ENCODE measurements at regions not wholly inside any gene's neighbourhood (a gene's known extent, or its start where the extent isn't known, plus 50 kb on each side); places are given as distances from the start of the nearest gene placed in this dataset.
"Not testable (repeated sequence)": the region's sequence is repeated elsewhere in the genome, so short reads cannot be mapped to it uniquely, and the experiment has no call there.

DNA sequence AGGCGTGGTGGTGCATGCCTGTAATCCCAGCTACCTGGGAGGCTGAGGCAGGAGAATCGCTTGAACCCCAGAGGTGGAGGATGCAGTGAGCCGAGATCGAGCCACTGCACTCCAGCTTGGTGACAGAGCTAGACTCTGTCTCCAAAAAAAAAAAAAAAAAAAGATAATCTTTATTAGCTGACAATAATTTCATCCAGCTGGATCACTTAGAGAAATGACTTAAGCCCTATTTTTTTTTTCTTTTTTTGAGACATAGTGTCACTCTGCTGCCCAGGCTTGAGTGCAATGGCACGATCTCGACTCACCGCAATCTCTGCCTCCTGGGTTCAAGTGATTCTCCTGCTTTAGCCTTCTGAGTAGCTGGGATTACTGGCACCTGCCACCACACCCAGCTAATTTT, 51.6 kb upstream of the MAP4K4 start:
- H3K36me3 Mint-ChIP-seq (ENCODE audit: insufficient read depth); H3K27me3 Mint-ChIP-seq; DNase-seq (ENCODE audit: low spot score, unreplicated experiment); H3K27ac Mint-ChIP-seq; H3K9me3 Mint-ChIP-seq (ENCODE audit: low read depth); H3K4me3 Mint-ChIP-seq (ENCODE audit: low read depth); H3K4me1 Mint-ChIP-seq (ENCODE audit: low read depth): not testable (repeated sequence)

GRCh38 chr2:101644842-101645383, 52.6 kb upstream of the MAP4K4 start:
- no peak for DNase-seq (ENCODE audit: low spot score, unreplicated experiment)
- H3K4me3 Mint-ChIP-seq (ENCODE audit: low read depth): no peak overlapping the region
- peaks cover 3% of the 10 kb centered on the region for H3K9me3 Mint-ChIP-seq (ENCODE audit: low read depth)
- H3K4me1 Mint-ChIP-seq (ENCODE audit: low read depth): no peaks in the 10 kb centered on the region
- H3K27ac Mint-ChIP-seq: no peak overlapping the region
- no peaks in the 10 kb centered on the region for H3K36me3 Mint-ChIP-seq (ENCODE audit: insufficient read depth)
- H3K27me3 Mint-ChIP-seq: peaks cover 3% of the 10 kb centered on the region
- no peak for TF ChIP-seq CTCF (IDR thresholded peaks at IDR 0.05; ENCODE audit: unreplicated experiment)

GRCh38 chr2:101643004-101643524, 54.4 kb upstream of the MAP4K4 start:
- Mint-ChIP-seq H3K27me3 (peaks cover 6% of the 10 kb centered on the region), H3K4me3 (ENCODE audit: low read depth) (no peak overlapping the region), H3K4me1 (ENCODE audit: low read depth) (no peaks in the 10 kb centered on the region), H3K36me3 (ENCODE audit: insufficient read depth) (no peaks in the 10 kb centered on the region), H3K27ac (no peak overlapping the region), H3K9me3 (ENCODE audit: low read depth) (peaks cover 3% of the 10 kb centered on the region)
- no peak for TF ChIP-seq CTCF (IDR thresholded peaks at IDR 0.05; ENCODE audit: unreplicated experiment)
- no peak for DNase-seq (ENCODE audit: low spot score, unreplicated experiment)

- Mint-ChIP-seq H3K27me3 (peaks cover 6% of the 10 kb centered on the region), H3K27ac (no peak overlapping the region), H3K4me3 (ENCODE audit: low read depth) (no peak overlapping the region), H3K9me3 (ENCODE audit: low read depth) (peaks cover 3% of the 10 kb centered on the region), H3K4me1 (ENCODE audit: low read depth) (no peaks in the 10 kb centered on the region), H3K36me3 (ENCODE audit: insufficient read depth) (no peaks in the 10 kb centered on the region)
- TF ChIP-seq CTCF (IDR thresholded peaks at IDR 0.05; ENCODE audit: unreplicated experiment): no peak
- DNase-seq (ENCODE audit: low spot score, unreplicated experiment): no peak
Observed at GRCh38 chr2:101638817-101639605, 58.5 kb upstream of the MAP4K4 start.

GRCh38 chr2:101638181-101638711, 59.3 kb upstream of the MAP4K4 start:
- no peaks in the 10 kb centered on the region for H3K4me1 Mint-ChIP-seq (ENCODE audit: low read depth)
- H3K27ac Mint-ChIP-seq: no peak overlapping the region
- H3K4me3 Mint-ChIP-seq (ENCODE audit: low read depth): no peak overlapping the region
- H3K36me3 Mint-ChIP-seq (ENCODE audit: insufficient read depth): no peaks in the 10 kb centered on the region
- no peak for DNase-seq (ENCODE audit: low spot score, unreplicated experiment)
- H3K27me3 Mint-ChIP-seq: peaks cover 6% of the 10 kb centered on the region
- no peak for TF ChIP-seq CTCF (IDR thresholded peaks at IDR 0.05; ENCODE audit: unreplicated experiment)
- H3K9me3 Mint-ChIP-seq (ENCODE audit: low read depth): peaks cover 3% of the 10 kb centered on the region
